HFFc6 (cell line): ENCODE measurements at regions not wholly inside any gene's neighbourhood (a gene's known extent, or its start where the extent isn't known, plus 50 kb on each side); places are given as distances from the start of the nearest gene placed in this dataset.
"Not testable (repeated sequence)": the region's sequence is repeated elsewhere in the genome, so short reads cannot be mapped to it uniquely, and the experiment has no call there.

ENCODE experiments used
- DNase-seq: peaks from one replicate; pipeline ENCODE4 v3.0.0-alpha.2; 2018
- H3K27ac Mint-ChIP-seq: 2 replicates; pipeline ENCODE4 v1.8.0; 2020; ENCODE audit warnings: mild to moderate bottlenecking, mixed read lengths
- H3K27me3 Mint-ChIP-seq: 2 replicates; pipeline ENCODE4 v1.8.0; 2021; ENCODE audit warnings: mild to moderate bottlenecking, moderate library complexity, mixed read lengths; ENCODE audit not compliant: insufficient read depth
- H3K36me3 Mint-ChIP-seq: 2 replicates; pipeline ENCODE4 v1.8.0; 2021; ENCODE audit warnings: low read depth, mixed read lengths
- H3K4me1 Mint-ChIP-seq: 2 replicates; pipeline ENCODE4 v1.8.0; 2020; ENCODE audit warnings: low read depth, mixed read lengths
- H3K4me3 Mint-ChIP-seq: 2 replicates; pipeline ENCODE4 v1.8.0; 2020; ENCODE audit warnings: mild to moderate bottlenecking, moderate library complexity, mixed read lengths
- H3K9me3 Mint-ChIP-seq: 2 replicates; pipeline ENCODE4 v1.8.0; 2020; ENCODE audit warnings: mild to moderate bottlenecking, mixed read lengths
- TF ChIP-seq, protein P1 (sequence below): fragments of 200-600 bp; sonication (generic); IDR thresholded peaks from 2 replicates; pipeline ENCODE4 v1.5.0; 2021; ENCODE audit warnings: antibody characterized with exemption, mild to moderate bottlenecking

DNA sequence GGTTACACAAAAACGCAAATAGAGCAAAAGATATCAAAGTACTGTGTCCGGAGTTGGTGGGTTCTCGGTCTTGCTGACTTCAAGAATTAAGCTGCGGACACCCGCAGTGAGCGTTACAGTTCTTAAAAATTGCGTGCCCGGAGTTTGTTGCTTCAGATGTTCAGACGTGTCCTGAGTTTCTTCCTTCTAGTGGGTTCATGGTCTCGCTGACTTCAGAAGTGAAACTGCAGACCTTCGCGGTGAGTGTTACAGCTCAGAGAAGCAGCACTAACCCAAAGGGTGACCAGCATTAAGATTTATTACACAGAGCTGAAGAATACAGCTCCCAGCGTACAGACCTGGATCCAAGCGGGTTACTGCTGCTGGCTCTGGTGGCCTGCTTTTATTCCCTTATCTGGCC is 125.7 kb upstream of the TWIST2 start:
- H3K27me3 Mint-ChIP-seq = peaks cover 3% of the 10 kb centered on the region
- peaks cover 21% of the 10 kb centered on the region for H3K4me1 Mint-ChIP-seq
- H3K4me3 Mint-ChIP-seq = no peak overlapping the region
- H3K36me3 Mint-ChIP-seq = peaks cover 16% of the 10 kb centered on the region
- DNase-seq = no peak
- peaks cover 9% of the 10 kb centered on the region; the same call in 1 of the 2 replicates for H3K9me3 Mint-ChIP-seq
- no peak overlapping the region for H3K27ac Mint-ChIP-seq
- TF ChIP-seq, protein P1, sequence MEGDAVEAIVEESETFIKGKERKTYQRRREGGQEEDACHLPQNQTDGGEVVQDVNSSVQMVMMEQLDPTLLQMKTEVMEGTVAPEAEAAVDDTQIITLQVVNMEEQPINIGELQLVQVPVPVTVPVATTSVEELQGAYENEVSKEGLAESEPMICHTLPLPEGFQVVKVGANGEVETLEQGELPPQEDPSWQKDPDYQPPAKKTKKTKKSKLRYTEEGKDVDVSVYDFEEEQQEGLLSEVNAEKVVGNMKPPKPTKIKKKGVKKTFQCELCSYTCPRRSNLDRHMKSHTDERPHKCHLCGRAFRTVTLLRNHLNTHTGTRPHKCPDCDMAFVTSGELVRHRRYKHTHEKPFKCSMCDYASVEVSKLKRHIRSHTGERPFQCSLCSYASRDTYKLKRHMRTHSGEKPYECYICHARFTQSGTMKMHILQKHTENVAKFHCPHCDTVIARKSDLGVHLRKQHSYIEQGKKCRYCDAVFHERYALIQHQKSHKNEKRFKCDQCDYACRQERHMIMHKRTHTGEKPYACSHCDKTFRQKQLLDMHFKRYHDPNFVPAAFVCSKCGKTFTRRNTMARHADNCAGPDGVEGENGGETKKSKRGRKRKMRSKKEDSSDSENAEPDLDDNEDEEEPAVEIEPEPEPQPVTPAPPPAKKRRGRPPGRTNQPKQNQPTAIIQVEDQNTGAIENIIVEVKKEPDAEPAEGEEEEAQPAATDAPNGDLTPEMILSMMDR = no peak

DNA sequence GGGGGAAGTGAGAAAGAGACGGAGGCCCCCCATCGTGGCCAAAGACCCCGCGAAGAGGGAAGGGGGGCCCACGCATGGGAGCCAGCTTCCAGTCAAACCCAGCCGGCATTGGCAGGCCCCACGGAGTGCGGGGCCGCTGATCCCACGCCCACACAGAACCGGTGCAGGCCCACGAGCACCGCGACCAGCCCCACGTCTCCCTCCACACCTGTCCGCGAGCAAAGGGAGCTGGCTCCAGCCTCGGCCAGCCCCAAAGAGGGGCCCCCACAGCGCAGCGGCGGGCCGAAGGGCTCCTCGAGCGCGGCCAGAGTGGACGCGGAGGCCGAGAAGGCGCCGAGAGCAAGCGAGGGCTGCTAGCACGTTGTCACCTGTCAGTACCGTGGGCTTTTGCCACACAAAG is 125.0 kb upstream of the TWIST2 start:
- Mint-ChIP-seq H3K4me3 (no peak overlapping the region), H3K4me1 (peaks cover 28% of the 10 kb centered on the region), H3K27ac (no peak overlapping the region), H3K9me3 (peaks cover 9% of the 10 kb centered on the region; the same call in 1 of the 2 replicates), H3K36me3 (peaks cover 16% of the 10 kb centered on the region), H3K27me3 (peaks cover 3% of the 10 kb centered on the region)
- TF ChIP-seq, protein P1 = no peak
- no peak for DNase-seq

DNA sequence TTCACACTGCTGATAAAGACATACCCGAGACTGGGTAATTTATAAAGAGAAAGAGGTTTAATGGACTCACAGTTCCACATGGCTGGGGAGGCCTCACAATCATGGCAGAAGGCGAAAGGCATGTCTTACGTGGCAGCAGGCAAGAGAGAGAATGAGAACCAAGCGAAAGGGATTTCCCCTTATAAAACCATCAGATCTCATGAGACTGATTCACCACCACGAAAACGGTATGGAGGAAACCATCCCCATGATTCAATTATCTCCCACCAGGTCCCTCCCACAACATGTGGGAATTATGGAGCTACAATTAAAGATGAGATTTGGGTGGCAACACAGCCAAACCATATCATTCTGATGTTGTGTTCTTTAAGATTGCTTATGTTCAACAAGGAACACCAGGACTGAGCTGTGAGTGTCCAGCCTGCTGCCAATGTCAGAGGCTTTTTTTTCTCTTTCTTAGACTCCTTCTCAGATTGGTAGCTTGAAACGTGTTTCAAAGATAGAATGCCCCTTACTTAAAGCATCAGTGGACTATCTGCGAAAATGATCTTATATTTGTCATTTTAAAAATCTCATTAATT is 124.1 kb upstream of the TWIST2 start:
- Mint-ChIP-seq H3K4me1 (peaks cover 37% of the 10 kb centered on the region), H3K36me3 (peaks cover 16% of the 10 kb centered on the region)
- not testable (repeated sequence) for H3K27ac Mint-ChIP-seq, H3K9me3 Mint-ChIP-seq, H3K27me3 Mint-ChIP-seq, H3K4me3 Mint-ChIP-seq, DNase-seq

DNA sequence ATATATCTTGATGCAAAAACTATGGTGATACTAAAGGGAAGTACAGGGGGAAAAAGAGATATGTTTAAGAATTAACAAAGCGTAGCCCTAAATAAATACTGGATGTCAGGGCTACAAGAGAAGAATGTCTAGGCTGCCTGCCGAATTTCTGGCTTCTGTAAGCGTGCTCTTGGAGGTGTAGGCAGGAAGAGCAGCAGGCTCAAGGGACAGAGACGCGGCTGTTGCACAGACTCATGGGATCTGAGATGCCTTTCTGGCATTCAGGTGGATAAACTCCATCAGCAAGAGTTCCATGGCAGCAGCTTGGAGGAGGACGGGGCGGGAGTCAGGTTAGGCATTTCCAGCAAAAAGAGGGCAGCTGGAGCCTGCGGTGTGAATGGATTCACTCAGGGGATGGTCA is 123.2 kb upstream of the TWIST2 start:
- TF ChIP-seq, protein P1 = no peak
- DNase-seq = no peak
- peaks cover 16% of the 10 kb centered on the region for H3K36me3 Mint-ChIP-seq
- H3K4me1 Mint-ChIP-seq = peaks cover 46% of the 10 kb centered on the region
- H3K9me3 Mint-ChIP-seq = peaks cover 9% of the 10 kb centered on the region; the same call in 1 of the 2 replicates
- H3K27me3 Mint-ChIP-seq = peaks cover 3% of the 10 kb centered on the region
- no peak overlapping the region for H3K27ac Mint-ChIP-seq
- no peak overlapping the region for H3K4me3 Mint-ChIP-seq

- DNase-seq = no peak
- no peak overlapping the region for H3K27ac Mint-ChIP-seq
- no peak overlapping the region for H3K4me3 Mint-ChIP-seq
- TF ChIP-seq, protein P1 = no peak
- peaks cover 3% of the 10 kb centered on the region for H3K27me3 Mint-ChIP-seq
- H3K9me3 Mint-ChIP-seq = peaks cover 9% of the 10 kb centered on the region; the same call in 1 of the 2 replicates
- peaks cover 16% of the 10 kb centered on the region for H3K36me3 Mint-ChIP-seq
- peaks cover 49% of the 10 kb centered on the region for H3K4me1 Mint-ChIP-seq
These were observed 122.6 kb upstream of the TWIST2 start for GRCh38 chr2:238725298-238725697.

DNA sequence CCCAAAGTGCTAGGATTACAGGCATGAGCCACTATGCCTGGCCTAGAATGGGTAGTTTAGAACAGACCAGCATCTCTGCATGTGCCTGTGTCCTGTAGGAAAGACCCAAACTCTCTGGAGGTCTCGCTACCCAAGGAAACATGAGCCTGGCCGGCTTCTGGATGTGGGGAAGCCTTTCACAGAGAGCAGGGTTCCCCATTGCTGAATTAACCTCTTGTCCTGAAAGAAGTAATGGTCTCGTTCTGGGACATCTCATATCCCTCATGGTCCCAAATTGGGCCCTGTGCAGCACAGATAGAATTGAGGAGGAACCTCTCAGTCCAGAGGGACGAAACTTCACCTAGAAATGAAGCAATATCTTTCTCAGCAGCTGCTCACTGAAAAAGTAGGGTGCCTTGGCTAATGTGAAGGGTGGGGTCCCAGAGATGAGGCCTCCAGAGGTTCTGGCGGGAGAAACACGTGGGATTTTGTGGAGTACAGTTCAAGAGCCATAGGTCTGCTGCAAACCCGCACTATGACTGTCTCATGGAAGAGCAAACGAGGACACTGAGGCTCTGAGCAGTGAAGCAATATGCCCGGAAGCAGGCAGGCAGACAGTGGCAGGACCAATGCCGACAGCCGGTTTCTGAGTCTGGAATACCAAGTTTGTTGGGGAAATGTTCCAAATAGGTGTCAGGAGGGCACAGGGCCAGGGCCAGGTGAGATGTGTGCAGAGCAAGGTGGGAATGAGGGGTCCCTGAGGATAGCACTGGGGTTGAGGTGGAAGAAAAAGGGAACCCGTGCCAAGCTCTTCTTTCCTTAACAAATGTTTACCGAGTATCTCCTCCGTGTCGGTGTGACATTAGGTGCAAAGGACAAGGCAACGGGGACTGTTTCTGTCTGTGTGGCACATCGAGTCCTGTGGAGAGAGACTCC is 121.0 kb upstream of the TWIST2 start:
- peaks cover 5% of the 10 kb centered on the region for H3K27me3 Mint-ChIP-seq
- TF ChIP-seq, protein P1 = no peak
- peaks cover 44% of the 10 kb centered on the region for H3K4me1 Mint-ChIP-seq
- H3K27ac Mint-ChIP-seq = peak overlapping the region; percentile 99
- H3K9me3 Mint-ChIP-seq = peaks cover 7% of the 10 kb centered on the region; the same call in 1 of the 2 replicates
- H3K36me3 Mint-ChIP-seq = peaks cover 13% of the 10 kb centered on the region
- DNase-seq = no peak
- H3K4me3 Mint-ChIP-seq = peak overlapping the region; percentile 68
